ENCODE measurements at regions not wholly inside any gene's neighbourhood (a gene's known extent, or its start where the extent isn't known, plus 50 kb on each side); places are given as distances from the start of the nearest gene placed in this dataset.
"Not testable (repeated sequence)": the region's sequence is repeated elsewhere in the genome, so short reads cannot be mapped to it uniquely, and the experiment has no call there.

GRCh38 chr1:238912148-238912547, 474.2 kb upstream of the CHRM3 start:
- DNase-seq (ENCODE audit: low read depth in 3 of 3) = no peak

DNA sequence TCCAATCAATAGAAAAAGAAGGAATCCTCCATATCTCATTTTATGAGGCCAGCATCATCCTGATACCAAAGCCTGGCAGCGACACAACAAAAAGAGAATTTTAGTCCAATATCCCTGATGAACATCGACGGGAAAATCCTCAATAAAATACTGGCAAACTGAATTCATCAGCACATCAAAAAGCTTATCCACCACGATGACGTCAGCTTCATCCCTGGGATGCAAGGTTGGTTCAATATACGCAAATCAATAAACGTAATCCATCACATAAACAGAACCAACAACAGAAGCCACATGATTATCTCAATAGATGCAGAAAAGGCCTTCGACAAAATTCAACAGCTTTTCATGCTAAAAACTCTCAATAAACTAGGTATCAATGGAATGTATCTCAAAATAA, 483.6 kb upstream of the CHRM3 start:
- not testable (repeated sequence) for DNase-seq (ENCODE audit: low read depth in 3 of 3)

DNA sequence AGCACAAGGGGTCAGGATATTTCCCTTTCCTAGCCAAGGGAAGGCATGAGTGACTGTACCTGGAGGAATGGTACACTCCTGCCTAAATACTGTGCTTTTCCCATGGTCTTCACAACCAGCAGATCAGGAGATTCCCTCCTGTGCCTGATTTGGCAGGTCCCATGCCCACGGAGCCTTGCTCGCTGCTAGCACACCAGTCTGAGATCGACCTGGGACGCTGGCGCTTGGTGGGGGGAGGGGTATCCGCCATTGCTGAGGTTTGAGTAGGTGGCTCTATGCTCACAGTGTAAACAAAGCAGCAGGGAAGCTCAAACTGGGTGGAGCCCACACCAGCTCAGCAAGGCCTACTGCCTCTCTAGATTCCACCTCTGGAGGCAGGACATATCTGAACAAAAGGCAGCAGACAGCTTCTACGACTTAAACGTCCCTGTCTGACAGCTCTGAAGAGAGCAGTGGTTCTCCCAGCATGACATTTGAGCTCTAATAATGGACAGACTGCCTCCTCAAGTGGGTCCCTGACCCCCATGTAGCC, 486.0 kb upstream of the CHRM3 start:
- no peak for DNase-seq (ENCODE audit: low read depth in 3 of 3)

DNA sequence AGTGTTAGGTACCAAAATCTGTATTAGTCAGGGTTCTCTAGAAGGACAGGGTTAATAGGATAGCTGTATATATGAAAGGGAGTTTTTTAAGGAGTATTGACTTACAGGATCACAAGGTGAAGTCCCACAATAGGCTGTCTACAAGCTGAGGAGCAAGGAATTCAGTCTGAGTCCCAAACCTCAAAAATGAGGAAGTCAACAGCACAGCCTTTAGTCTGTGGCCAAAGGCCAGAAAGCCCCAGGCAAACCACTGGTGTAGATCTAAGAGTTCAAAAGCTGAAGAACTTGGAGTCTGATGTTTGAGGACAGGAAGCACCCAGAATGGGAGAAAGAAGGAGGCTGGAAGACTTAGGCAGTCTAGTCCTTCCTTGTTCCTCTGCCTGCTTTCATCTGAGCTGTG, 487.5 kb upstream of the CHRM3 start:
- DNase-seq (ENCODE audit: low read depth in 3 of 3) = no peak

- no peak for DNase-seq (ENCODE audit: low read depth in 3 of 3)
These were observed 490.5 kb upstream of the CHRM3 start for GRCh38 chr1:238895911-238896310.

DNA sequence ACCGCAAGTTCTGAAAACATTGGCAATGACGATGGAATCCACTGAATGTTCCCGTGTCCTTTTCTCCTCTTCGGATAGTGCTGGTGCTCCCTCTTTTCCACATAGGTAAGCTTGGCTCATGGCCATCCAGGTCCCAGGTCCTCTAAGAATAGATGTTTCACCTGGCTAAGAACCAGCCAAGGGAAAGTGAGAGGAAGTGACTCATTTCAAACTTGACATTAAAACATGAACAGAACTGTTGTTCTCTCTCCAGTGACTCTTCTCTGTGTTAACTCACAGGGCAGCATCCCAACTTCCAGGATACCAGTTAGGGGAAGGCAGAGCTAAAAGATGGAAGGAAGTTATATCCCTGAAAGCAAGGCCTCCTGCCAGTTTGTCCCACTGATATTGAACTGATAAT, 493.8 kb upstream of the CHRM3 start:
- no peak for DNase-seq (ENCODE audit: low read depth in 3 of 3)

GRCh38 chr1:238861342-238862066, 524.9 kb upstream of the CHRM3 start:
- DNase-seq (ENCODE audit: low read depth in 3 of 3) = no peak

DNA sequence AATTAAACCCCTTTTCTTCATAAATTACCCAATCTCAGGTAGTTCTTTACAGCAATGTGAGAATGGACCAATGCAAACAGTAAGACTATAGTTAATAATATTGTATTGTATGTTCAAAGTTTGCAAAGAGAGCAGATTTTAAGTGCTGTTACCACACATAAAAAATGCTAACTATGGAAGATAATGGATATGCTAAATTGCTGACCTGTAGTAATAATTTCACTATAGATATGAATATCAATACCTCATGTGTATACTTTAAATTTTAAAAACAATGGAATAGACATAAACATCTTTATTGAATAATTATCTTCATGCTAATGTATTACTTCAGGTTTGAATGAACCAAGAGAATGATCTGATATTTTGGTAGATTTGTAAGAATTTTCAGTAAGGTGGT, 552.4 kb upstream of the CHRM3 start:
- DNase-seq (ENCODE audit: low read depth in 3 of 3) = no peak

DNA sequence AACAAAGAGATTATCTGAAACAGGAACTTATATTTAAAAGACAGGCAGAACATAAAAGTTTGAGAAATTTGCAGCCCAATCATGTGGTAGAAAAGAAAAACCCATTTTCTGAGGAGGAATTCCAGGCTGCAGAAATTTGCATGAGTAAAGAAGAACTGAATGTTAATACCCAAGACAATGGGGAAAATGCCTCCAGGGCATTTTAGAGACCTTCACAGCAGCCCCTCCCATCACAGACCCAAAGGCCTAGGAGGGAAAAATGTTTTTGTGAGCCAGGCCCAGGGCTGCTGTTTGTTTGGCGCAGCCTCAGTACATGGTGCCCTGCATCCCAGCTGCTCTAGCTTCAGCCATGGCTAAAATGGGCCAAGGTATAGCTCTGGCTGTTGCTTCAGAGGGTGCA, 554.3 kb upstream of the CHRM3 start:
- no peak for DNase-seq (ENCODE audit: low read depth in 3 of 3)

- no peak for DNase-seq (ENCODE audit: low read depth in 3 of 3)
These were observed 556.2 kb upstream of the CHRM3 start for GRCh38 chr1:238830036-238830611.

DNA sequence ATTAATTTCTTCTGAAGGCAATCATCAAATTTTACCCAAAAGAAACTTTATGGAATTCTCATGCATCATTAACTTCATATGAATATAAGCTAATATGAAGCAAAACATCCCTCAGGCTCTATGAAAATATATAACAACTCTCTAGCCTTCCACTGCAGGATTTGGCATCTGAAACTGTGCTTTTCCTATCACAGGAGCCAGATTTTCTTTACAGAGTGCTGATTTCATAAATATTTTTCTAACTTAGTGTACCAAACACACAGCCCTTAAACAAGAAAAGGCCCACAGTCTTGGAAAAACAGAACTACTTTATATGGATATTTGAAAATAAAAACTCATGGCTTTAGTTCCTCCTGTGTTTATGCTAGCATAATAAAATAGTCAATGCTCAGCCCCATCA, 559.5 kb upstream of the CHRM3 start:
- DNase-seq (ENCODE audit: low read depth in 3 of 3) = no peak

DNA sequence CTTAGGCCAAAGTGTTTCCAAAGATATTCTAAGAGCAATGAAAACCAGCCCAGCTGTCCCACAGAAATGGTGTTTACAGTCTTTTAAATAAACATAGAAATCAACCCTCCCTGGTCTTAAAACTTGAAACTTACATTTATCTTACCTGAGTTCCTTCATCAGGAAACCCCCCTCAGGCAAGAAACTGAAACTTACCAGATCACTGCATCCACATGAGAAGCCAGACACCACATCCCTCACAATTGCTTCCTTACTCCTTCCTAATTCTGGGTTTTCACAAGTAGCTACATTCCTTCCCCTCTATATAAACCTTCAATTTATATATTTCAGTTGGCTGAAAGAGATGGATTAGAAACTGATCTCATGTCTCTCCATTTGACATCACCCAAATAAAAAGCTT, 563.0 kb upstream of the CHRM3 start:
- DNase-seq (ENCODE audit: low read depth in 3 of 3) = no peak

GRCh38 chr1:238811211-238811879, 575.0 kb upstream of the CHRM3 start:
- no peak for DNase-seq (ENCODE audit: low read depth in 3 of 3)

- DNase-seq (ENCODE audit: low read depth in 3 of 3) = no peak
These were observed 595.5 kb upstream of the CHRM3 start for GRCh38 chr1:238790882-238791281.

DNA sequence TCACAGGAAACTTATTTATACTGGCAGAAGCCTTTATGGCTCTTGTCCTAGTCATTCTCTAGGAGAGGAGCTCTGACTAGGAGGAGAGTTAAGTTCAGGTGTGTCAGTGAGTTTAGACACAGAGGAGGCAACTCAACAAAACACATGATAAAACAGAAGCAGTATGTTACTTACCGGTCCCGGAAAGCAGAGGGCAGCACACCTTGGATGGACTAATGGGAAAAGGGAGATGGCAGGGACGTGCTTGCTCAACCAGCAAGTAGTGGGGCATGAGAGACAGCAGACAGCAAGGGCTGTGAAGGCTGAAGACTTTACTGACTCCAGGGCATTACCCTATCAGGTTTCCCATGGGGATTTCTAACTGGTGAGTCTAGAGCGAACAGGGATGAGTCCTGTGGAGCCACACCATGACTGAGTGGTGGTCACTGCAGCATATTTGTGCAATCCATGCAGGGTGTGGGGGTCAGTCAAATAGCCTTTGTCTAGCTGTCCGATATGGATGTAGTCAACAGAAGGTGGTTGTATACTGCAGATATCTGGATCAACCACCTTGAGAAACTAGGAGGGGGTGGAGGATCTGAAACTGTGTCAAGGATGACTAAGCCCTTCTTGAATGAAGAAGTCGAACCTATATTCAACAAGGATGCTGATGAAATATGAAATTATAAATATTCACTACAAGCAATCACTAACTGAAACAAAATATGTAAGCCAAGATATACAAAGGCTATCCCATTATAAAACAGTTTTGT, 596.3 kb upstream of the CHRM3 start:
- no peak for DNase-seq (ENCODE audit: low read depth in 3 of 3)

DNA sequence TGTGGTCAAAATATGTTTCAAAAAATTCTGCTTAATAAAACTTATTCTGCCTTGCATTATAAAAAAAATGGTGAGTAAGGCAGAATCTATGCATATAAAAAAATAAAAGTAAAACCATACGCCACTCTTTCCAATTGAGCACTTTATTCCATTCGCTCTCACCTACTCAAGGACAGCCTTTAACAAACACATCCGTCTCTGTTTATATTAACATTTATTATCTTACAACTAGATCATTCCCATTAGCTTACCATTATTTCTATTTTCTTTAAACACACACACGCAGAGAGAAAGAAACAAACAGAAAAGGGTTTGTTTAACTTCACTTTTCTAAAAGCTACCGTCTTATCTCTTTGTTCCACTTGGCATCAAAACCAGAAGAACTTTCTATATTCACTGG, 598.9 kb upstream of the CHRM3 start:
- no peak for DNase-seq (ENCODE audit: low read depth in 3 of 3)

GRCh38 chr1:238783633-238784032, 602.7 kb upstream of the CHRM3 start:
- DNase-seq (ENCODE audit: low read depth in 3 of 3) = no peak

DNA sequence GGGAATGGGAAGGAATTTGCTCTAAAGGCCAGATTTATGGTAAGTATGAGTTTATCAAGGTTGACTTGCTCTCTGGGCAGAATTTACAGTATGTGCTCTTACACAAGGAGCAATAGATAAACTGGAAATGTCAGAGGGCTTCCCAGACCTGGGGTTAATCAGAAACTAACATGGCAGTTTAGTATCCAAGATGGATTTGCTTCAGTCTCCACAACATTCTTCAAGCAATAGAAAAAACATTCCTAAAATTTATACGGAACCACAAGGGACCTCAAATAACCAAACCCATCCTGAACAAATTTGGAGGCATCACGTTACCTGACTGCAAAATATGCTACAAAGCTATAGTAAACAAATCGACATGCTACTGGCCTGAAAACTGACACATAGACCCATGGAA, 606.7 kb upstream of the CHRM3 start:
- DNase-seq (ENCODE audit: low read depth in 3 of 3) = no peak

GRCh38 chr1:238778113-238778512, 608.3 kb upstream of the CHRM3 start:
- no peak for DNase-seq (ENCODE audit: low read depth in 3 of 3)

- no peak for DNase-seq (ENCODE audit: low read depth in 3 of 3)
These were observed 608.8 kb upstream of the CHRM3 start for GRCh38 chr1:238777551-238777950.

DNA sequence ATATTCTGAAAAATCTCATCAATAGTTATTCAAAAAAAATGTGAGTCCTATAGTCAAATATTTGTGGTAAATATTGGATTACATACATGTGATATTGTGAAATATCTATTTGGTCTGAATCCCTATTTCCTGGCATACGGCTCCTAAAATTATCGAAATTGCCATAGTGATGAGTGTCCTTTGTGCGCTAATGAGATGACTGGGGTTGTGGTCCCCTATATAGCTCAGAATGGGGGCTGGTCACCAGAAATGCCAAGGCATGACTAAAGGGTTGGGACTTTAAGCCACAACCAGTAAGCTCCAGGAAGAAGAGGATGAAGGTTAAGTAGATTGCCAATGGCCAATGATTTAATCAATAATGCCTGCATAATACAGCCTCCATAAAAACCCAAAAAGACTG, 610.2 kb upstream of the CHRM3 start:
- no peak for DNase-seq (ENCODE audit: low read depth in 3 of 3)

GRCh38 chr1:238772322-238772721, 614.0 kb upstream of the CHRM3 start:
- no peak for DNase-seq (ENCODE audit: low read depth in 3 of 3)
